Left ventricle myocardium inferior (tissue), 1 donor: ENCODE measurements at regions not wholly inside any gene's neighbourhood (a gene's known extent, or its start where the extent isn't known, plus 50 kb on each side); places are given as distances from the start of the nearest gene placed in this dataset.

ENCODE experiments used
- DNase-seq: peaks from one replicate; pipeline ENCODE4 v3.0.0-alpha.2; 2020
- H3K27ac ChIP-seq: fragments of 200-600 bp; replicated peaks from 2 replicates; pipeline ENCODE4 v1.8.0; 2021
- H3K27me3 ChIP-seq: fragments of 200-600 bp; 2 replicates; pipeline ENCODE4 v1.8.0; 2021; ENCODE audit warnings: low read depth
- H3K36me3 ChIP-seq: fragments of 200-600 bp; 2 replicates; pipeline ENCODE4 v1.8.0; 2021
- H3K4me1 ChIP-seq: fragments of 200-600 bp; 2 replicates; pipeline ENCODE4 v1.8.0; 2021
- H3K4me3 ChIP-seq: fragments of 200-600 bp; 2 replicates; pipeline ENCODE4 v1.8.0; 2021; ENCODE audit warnings: mild to moderate bottlenecking, moderate library complexity
- H3K9me3 ChIP-seq: fragments of 200-600 bp; replicated peaks from 2 replicates; pipeline ENCODE4 v1.8.0; 2021
- CTCF ChIP-seq: fragments of 200-600 bp; IDR thresholded peaks from 2 replicates; pipeline ENCODE4 v1.8.0; 2021; ENCODE audit warnings: antibody characterized with exemption, mild to moderate bottlenecking, borderline replicate concordance
- intact Hi-C: fragments of 100-400 bp; cut with micrococcal nuclease; formaldehyde crosslinking; loops from one replicate; pipeline ENCODE4 v1.11.0; 2022
- donor health status: DM: no; HTN: yes; CAD: no; lungs with severe emphysema.

GRCh38 chr12:130227641-130228040 lies 65.4 kb downstream of the FZD10 start:
- Histone ChIP-seq H3K36me3 (no peaks in the 10 kb centered on the region), H3K4me3 (no peak overlapping the region), H3K9me3 (peaks cover 27% of the 10 kb centered on the region), H3K27ac (no peak overlapping the region), H3K27me3 (peaks cover 66% of the 10 kb centered on the region), H3K4me1 (no peaks in the 10 kb centered on the region)
- DNase-seq, result no peak
- TF ChIP-seq CTCF, result no peak
- intact Hi-C loops, result no loop called here

- intact Hi-C loops, result no loop called here
- Histone ChIP-seq H3K4me1 (no peaks in the 10 kb centered on the region), H3K27ac (no peak overlapping the region), H3K36me3 (no peaks in the 10 kb centered on the region), H3K27me3 (peaks cover 59% of the 10 kb centered on the region), H3K9me3 (peaks cover 22% of the 10 kb centered on the region), H3K4me3 (no peak overlapping the region)
- TF ChIP-seq CTCF, result no peak
- DNase-seq, result no peak
Measured at GRCh38 chr12:130236446-130236845, 74.2 kb downstream of the FZD10 start.

GRCh38 chr12:130240831-130241590 lies 78.7 kb downstream of the FZD10 start:
- Histone ChIP-seq H3K27ac (no peak overlapping the region), H3K27me3 (peaks cover 42% of the 10 kb centered on the region), H3K4me1 (no peaks in the 10 kb centered on the region), H3K4me3 (no peak overlapping the region), H3K36me3 (no peaks in the 10 kb centered on the region), H3K9me3 (no peaks in the 10 kb centered on the region)
- no peak for TF ChIP-seq CTCF
- intact Hi-C loops, result no loop called here
- no peak for DNase-seq

- no peaks in the 10 kb centered on the region for H3K36me3 ChIP-seq
- no peaks in the 10 kb centered on the region for H3K4me1 ChIP-seq
- H3K27ac ChIP-seq, result no peak overlapping the region
- intact Hi-C loops, result no loop called here
- no peak for DNase-seq
- TF ChIP-seq CTCF, result no peak
- H3K4me3 ChIP-seq, result no peak overlapping the region
- peaks cover 27% of the 10 kb centered on the region for H3K27me3 ChIP-seq
- no peaks in the 10 kb centered on the region for H3K9me3 ChIP-seq
Measured at GRCh38 chr12:130242506-130242905, 80.2 kb downstream of the FZD10 start.

GRCh38 chr12:130245251-130245650 lies 83.0 kb downstream of the FZD10 start:
- Histone ChIP-seq H3K4me1 (no peaks in the 10 kb centered on the region), H3K27me3 (peaks cover 14% of the 10 kb centered on the region), H3K27ac (no peak overlapping the region), H3K36me3 (no peaks in the 10 kb centered on the region), H3K4me3 (no peak overlapping the region), H3K9me3 (no peaks in the 10 kb centered on the region)
- DNase-seq, result no peak
- TF ChIP-seq CTCF, result no peak
- intact Hi-C loops, result no loop called here
